Suprapubic skin (tissue), 3 donors: ENCODE measurements at regions not wholly inside any gene's neighbourhood (a gene's known extent, or its start where the extent isn't known, plus 50 kb on each side); places are given as distances from the start of the nearest gene placed in this dataset.

Experiments
- POLR2A ChIP-seq, 2 donors: fragments of 450-650 bp; IDR thresholded peaks; one replicate each; pipeline ENCODE4 v1.6.1; 2017; ENCODE audit warnings: antibody characterized with exemption in 2 of 2, mild to moderate bottlenecking in 2 of 2, moderate library complexity in 2 of 2
- TF ChIP-seq, protein P1 (sequence below), 2 donors: fragments of 200-600 bp in 1 of 2; fragments of 450-650 bp in 1 of 2; sonication (generic) in 1 of 2; IDR thresholded peaks; one replicate each; pipeline ENCODE4 v1.5.1; 2016 to 2019; ENCODE audit warnings: antibody characterized with exemption in 2 of 2, mild to moderate bottlenecking in 1 of 2, moderate library complexity in 1 of 2

DNA sequence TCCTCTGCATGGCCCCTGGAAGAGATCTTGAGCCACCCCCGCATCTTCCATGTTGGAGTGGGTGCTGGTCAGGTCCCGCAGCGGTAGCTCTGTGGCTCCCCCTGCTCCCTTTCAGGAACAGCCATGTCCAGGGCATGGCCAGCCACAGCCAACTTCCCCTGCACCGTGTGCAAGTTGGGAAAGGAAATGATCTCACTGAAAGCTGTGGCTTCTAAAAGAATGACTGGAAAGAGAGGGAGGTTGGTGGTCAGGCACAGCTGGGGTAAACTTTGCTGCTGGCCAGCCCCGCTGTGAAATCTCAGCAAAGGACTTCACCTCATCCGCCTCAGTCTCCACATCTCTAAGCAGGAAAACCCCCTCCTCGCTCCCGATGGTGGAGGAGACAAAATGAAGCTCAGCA is 153.6 kb upstream of the CST7 start:
- TF ChIP-seq, protein P1, sequence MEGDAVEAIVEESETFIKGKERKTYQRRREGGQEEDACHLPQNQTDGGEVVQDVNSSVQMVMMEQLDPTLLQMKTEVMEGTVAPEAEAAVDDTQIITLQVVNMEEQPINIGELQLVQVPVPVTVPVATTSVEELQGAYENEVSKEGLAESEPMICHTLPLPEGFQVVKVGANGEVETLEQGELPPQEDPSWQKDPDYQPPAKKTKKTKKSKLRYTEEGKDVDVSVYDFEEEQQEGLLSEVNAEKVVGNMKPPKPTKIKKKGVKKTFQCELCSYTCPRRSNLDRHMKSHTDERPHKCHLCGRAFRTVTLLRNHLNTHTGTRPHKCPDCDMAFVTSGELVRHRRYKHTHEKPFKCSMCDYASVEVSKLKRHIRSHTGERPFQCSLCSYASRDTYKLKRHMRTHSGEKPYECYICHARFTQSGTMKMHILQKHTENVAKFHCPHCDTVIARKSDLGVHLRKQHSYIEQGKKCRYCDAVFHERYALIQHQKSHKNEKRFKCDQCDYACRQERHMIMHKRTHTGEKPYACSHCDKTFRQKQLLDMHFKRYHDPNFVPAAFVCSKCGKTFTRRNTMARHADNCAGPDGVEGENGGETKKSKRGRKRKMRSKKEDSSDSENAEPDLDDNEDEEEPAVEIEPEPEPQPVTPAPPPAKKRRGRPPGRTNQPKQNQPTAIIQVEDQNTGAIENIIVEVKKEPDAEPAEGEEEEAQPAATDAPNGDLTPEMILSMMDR (IDR thresholded peaks at IDR 0.05): no peak
- TF ChIP-seq POLR2A (IDR thresholded peaks at IDR 0.05): no peak
